OCI-LY1 (cell line): ENCODE measurements at regions not wholly inside any gene's neighbourhood (a gene's known extent, or its start where the extent isn't known, plus 50 kb on each side); places are given as distances from the start of the nearest gene placed in this dataset.

ENCODE experiments used
- H2AFZ ChIP-seq: fragments of 200-600 bp; sonication (generic), shearing (Covaris generic); 2 replicates; pipeline ENCODE4 v1.6.0; 2014; ENCODE audit warnings: antibody characterized with exemption, mild to moderate bottlenecking, low read length
- H3F3A ChIP-seq: fragments of 200-600 bp; sonication (generic), shearing (Covaris generic); 2 replicates; pipeline ENCODE4 v1.6.0; 2014; ENCODE audit warnings: mild to moderate bottlenecking, antibody characterized with exemption, low read length, moderate library complexity; ENCODE audit not compliant: insufficient read depth
- H3K27ac ChIP-seq: fragments of 200-600 bp; sonication (generic); 2 replicates; pipeline ENCODE4 v1.5.1; 2014; ENCODE audit warnings: low read length, mixed run types, mild to moderate bottlenecking, low read depth; ENCODE audit not compliant: poor library complexity, severe bottlenecking
- H3K27me3 ChIP-seq: fragments of 200-600 bp; sonication (generic); 2 replicates; pipeline ENCODE4 v1.6.0; 2014; ENCODE audit warnings: antibody characterized with exemption, mild to moderate bottlenecking, low read length, moderate library complexity; ENCODE audit not compliant: insufficient read depth
- H3K36me3 ChIP-seq: fragments of 200-600 bp; sonication (generic); 2 replicates; pipeline ENCODE4 v1.6.1; 2014; ENCODE audit warnings: mild to moderate bottlenecking, antibody characterized with exemption, low read length, moderate library complexity, mixed read lengths; ENCODE audit not compliant: insufficient read depth
- H3K4me1 ChIP-seq: fragments of 200-600 bp; sonication (generic); 2 replicates; pipeline ENCODE4 v1.5.1; 2014; ENCODE audit warnings: mild to moderate bottlenecking, low read length, moderate library complexity; ENCODE audit not compliant: insufficient read depth, severe bottlenecking
- H3K4me2 ChIP-seq: fragments of 200-600 bp; sonication (generic), shearing (Covaris generic); 2 replicates; pipeline ENCODE4 v1.6.1; 2014; ENCODE audit warnings: low read length
- H3K4me3 ChIP-seq: fragments of 200-600 bp; sonication (generic); 2 replicates; pipeline ENCODE4 v1.5.1; 2014; ENCODE audit warnings: low read length, low read depth, mild to moderate bottlenecking, mixed read lengths; ENCODE audit not compliant: poor library complexity, severe bottlenecking
- H3K79me2 ChIP-seq: fragments of 200-600 bp; shearing (Covaris generic); 2 replicates; pipeline ENCODE4 v1.6.1; 2016; ENCODE audit warnings: mixed run types, low read length, mixed read lengths; ENCODE audit not compliant: insufficient read depth
- H3K9ac ChIP-seq: fragments of 200-600 bp; sonication (generic), shearing (Covaris generic); 2 replicates; pipeline ENCODE4 v1.6.1; 2014; ENCODE audit warnings: mild to moderate bottlenecking, low read length, mixed read lengths
- H3K9me2 ChIP-seq: fragments of 200-600 bp; sonication (generic), shearing (Covaris generic); 2 replicates; pipeline ENCODE4 v1.6.1; 2014; ENCODE audit warnings: low read depth, mild to moderate bottlenecking, low read length, mixed read lengths
- H3K9me3 ChIP-seq: fragments of 200-600 bp; shearing (Covaris generic); 2 replicates; pipeline ENCODE4 v1.6.1; 2014; ENCODE audit warnings: low read length, mixed read lengths
- H4K20me1 ChIP-seq: fragments of 200-600 bp; sonication (generic), shearing (Covaris generic); 2 replicates; pipeline ENCODE4 v1.6.0; 2016; ENCODE audit warnings: mild to moderate bottlenecking, low read length; ENCODE audit not compliant: insufficient read depth
- CTCF ChIP-seq: fragments of 200-600 bp; sonication (generic), shearing (Covaris generic); IDR thresholded peaks from 2 replicates; pipeline ENCODE4 v1.5.1; 2017; ENCODE audit warnings: mild to moderate bottlenecking, antibody characterized with exemption, low read length, moderate library complexity, mixed read lengths
- EZH2 ChIP-seq: fragments of 200-600 bp; sonication (generic), shearing (Covaris generic); IDR thresholded peaks from 2 replicates; pipeline ENCODE4 v1.8.0; 2017; ENCODE audit warnings: borderline replicate concordance, mixed run types, mild to moderate bottlenecking, antibody characterized with exemption, low read length, moderate library complexity, mixed read lengths

DNA sequence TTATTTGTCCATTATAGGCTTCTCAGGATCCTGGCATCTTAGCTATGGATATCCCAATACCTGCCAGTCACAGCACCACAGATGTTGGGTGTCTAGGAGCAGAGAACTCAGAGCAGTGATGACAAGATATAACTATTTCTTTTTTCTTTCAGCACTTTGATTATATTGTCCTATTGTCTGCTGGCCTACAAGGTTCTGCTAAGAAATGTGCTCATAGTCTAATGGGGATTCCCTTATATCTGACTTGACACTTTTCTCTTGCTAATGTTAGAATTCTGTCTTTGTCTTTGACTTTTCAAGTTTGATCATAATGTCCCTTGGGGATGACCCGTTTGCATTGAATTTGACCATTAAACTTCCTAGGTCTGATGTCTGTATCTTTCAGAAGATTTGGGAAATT, 270.4 kb downstream of the OGFRL1 start:
- Histone ChIP-seq H3K79me2 (no peaks in the 10 kb centered on the region), H3K36me3 (no peaks in the 10 kb centered on the region), H3K9ac (no peak overlapping the region), H4K20me1 (no peaks in the 10 kb centered on the region), H3K27ac (no peak overlapping the region), H3K4me2 (no peak overlapping the region), H3K4me3 (no peak overlapping the region), H3K9me3 (no peaks in the 10 kb centered on the region), H3K4me1 (no peaks in the 10 kb centered on the region), H3K27me3 (no peaks in the 10 kb centered on the region), H3K9me2 (no peaks in the 10 kb centered on the region), H3F3A (no peaks in the 10 kb centered on the region), H2AFZ (no peak overlapping the region)
- TF ChIP-seq EZH2 (no peak), CTCF (no peak)

DNA sequence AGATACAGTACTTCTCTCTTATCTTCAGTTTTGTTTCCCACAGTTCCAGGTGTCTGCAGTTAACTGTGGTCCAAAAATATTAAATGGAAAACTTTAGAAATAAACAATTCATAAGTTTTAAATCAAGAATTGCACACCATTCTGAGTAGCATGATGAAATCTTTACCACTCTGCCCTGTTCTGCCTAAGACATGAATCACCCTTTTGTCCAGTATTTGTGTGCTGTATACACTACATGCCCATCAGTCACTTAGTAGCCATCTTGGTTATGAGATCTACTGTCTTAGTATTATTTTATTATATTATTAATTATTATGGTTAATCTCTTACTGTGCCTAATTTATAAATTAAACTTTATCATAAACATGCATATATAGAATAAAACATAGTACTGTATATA, 279.0 kb downstream of the OGFRL1 start:
- H3K4me1 ChIP-seq, result no peaks in the 10 kb centered on the region
- H3K9ac ChIP-seq, result no peak overlapping the region
- H4K20me1 ChIP-seq, result no peaks in the 10 kb centered on the region
- H3K27me3 ChIP-seq, result no peaks in the 10 kb centered on the region
- no peaks in the 10 kb centered on the region for H3K36me3 ChIP-seq
- no peaks in the 10 kb centered on the region for H3F3A ChIP-seq
- TF ChIP-seq CTCF (no peak), EZH2 (no peak)
- H3K4me3 ChIP-seq, result no peak overlapping the region
- H3K79me2 ChIP-seq, result no peaks in the 10 kb centered on the region
- H3K9me3 ChIP-seq, result no peaks in the 10 kb centered on the region
- no peak overlapping the region for H3K4me2 ChIP-seq
- H3K27ac ChIP-seq, result no peak overlapping the region
- no peaks in the 10 kb centered on the region for H3K9me2 ChIP-seq
- no peak overlapping the region for H2AFZ ChIP-seq

DNA sequence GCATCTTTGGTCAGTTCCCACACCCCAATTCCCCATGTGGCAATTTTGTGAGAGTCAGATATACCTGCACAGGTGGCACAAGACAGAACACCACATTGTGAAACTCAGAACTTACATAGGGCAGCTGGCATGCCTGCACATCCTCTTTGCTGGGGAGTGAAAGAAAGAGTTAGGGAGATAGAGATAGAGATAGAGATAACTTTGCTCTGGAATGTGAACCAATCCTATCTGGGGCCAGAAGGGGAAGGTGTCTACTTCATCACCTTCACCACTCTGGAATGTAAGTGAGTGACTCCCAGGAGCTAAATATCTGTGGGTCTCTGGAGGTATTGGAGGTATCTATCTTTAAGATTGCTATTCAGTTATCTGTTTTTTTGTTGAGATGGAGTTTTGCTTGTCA, 289.2 kb downstream of the OGFRL1 start:
- H3K27ac ChIP-seq, result no peak overlapping the region
- H3K27me3 ChIP-seq, result no peaks in the 10 kb centered on the region
- no peaks in the 10 kb centered on the region for H3K79me2 ChIP-seq
- H3K4me2 ChIP-seq, result no peak overlapping the region
- no peak overlapping the region for H3K9ac ChIP-seq
- H4K20me1 ChIP-seq, result no peaks in the 10 kb centered on the region
- H3K9me3 ChIP-seq, result no peaks in the 10 kb centered on the region
- H3K9me2 ChIP-seq, result no peaks in the 10 kb centered on the region
- H3F3A ChIP-seq, result no peaks in the 10 kb centered on the region
- H3K4me3 ChIP-seq, result no peak overlapping the region
- H3K4me1 ChIP-seq, result no peaks in the 10 kb centered on the region
- H2AFZ ChIP-seq, result no peak overlapping the region
- TF ChIP-seq EZH2 (no peak), CTCF (no peak)
- H3K36me3 ChIP-seq, result no peaks in the 10 kb centered on the region
